ENCODE measurements at regions not wholly inside any gene's neighbourhood (a gene's known extent, or its start where the extent isn't known, plus 50 kb on each side); places are given as distances from the start of the nearest gene placed in this dataset.

DNA sequence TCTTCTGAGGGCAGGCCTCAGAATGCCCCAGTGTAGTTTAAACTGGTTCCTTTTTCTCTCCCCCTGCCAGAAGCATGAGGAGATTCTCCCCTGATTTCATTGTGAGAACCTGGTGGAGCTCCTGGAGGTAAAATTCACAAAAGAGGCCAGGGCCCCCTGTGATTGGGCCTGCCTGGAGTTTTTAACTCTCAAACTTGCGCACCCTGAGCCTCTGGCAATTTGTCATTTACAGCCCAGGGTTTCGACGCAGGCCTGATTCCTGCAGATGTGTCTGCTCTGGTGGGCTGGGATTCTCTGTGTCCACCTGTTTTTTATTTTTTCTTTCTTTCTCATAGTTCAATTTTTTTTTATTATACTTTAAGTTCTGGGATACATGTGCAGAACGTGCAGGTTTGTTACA lies 157.9 kb downstream of the ASB1 start:
- DNase-seq, result no peak

DNA sequence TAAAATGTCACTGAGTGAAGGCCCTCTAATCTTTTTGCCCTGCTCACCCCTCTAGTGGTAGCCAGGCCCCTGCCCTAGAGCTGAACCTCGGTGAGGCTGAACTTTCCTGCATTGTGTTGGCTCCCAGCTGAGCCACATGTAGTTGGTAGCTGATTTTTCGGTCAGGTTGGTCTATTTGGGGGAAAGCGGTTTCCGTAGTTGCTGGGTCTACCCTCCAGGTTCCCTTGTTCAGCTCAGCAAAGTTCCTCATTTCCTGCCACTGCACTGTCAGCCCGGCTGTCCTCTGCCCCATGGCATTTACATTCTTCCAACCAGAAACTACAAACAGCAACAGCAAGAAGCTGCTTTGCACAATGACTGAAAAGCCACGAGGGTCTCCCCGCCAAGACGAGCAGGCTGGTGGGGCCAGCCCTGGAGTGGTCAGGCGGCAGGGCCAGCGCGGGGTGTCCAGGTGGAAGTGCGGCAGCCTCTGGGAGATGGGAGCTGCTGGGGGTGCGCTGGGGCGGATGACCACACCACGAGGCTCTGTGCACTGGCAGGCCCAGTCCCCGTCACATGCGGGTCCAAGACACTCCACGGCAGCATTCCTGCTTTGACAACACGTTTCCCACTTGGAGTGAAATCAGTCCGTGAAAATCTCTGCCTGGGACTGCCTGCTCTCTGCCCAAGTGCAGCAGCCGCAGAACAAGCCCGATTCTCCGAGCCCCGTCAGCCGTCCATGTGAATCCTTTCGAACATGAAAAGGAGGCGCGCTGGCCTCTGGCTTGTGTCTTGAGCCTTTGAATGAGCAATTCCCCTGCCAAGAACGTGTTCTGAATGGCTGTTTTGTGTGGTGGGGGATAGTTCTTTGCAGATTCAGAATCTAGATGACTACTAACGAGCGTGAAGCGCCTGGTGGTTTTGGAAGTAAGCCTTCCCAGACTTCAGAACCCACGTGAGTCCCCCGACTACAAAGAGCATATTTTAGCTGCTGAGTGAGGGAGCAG lies 159.4 kb downstream of the ASB1 start:
- no peak for DNase-seq

- DNase-seq, result no peak
Measured at GRCh38 chr2:238586931-238587775, 160.4 kb downstream of the ASB1 start.

- no peak for DNase-seq
Measured at GRCh38 chr2:238587776-238588660, 161.3 kb downstream of the ASB1 start.

DNA sequence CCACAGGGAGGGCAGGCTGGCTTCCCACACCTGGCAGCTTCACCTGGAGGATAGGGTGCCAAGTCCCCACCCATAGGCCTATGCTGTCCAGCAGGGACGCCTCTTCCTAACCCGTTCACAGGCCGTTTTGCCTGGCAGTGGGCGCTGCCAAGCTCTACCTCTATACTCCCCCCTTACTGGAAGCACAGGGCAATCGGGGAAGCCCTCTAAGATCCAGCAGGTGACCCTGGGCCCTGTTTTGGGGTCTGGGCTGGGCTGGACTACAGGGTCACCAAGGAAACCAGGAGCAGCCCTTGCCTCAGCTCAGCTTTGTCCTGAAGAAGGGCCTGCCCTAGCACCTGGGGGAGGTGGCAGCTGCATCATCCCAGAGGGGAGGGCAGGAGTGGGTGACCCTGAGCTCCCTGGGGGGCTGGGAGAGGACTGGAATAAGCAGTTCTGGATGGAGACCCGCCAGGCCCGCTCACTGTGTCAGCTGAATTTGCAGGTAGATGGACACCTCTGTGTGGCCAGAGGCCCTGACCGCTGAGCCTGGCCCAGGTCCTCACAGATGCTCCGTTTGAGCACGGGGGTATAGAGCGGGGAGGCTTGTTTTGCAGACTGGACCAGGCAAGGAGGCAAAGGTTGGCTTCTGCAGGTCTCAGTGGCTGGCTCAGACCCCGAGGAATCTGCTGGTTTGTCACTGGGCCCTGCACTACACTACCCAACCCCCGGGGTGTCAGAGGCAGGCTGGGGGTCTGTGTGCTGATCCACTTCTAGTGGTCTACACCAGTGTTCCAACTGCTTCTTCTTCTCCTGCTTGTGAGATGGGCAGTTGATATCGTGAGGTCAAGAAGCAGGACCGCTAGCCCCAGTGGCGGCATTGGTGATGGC lies 163.1 kb downstream of the ASB1 start:
- no peak for DNase-seq

DNA sequence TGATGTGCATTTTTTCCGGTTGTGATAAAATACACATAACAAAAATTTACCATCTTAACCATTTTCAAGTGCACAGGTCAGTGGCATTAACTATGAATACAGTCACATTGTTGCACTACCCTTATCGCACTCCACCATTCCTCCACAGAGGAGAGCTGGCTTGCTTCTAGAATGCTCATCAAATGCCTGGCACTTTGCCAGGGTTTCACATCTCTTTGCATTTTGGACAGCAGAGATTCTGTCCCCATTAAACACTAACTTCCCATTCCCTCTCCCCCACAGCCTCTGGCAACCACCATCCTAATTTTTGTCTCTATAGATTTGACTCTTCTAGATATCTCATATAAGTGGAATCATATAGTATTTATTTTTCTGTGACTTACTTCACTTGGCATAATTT lies 165.0 kb downstream of the ASB1 start:
- no peak for DNase-seq

DNA sequence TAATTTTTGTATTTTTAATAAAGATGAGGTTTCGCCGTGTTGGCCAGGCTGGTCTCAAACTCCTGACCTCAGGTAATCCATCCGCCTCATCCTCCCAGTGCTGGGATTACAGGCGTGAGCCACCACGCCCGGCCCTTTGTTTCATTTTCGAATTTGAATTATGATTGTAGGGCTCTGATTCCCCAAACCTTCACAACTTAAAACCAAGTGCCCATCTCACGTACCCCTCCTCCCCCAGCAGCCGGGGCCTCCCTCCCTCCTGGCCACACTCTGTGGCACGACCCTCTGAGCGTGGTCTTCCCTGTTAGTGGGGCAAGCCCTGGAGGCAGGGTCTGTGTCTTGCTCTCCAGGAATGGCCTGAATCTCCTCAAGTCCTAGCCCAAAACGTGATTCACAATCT lies 166.5 kb downstream of the ASB1 start:
- DNase-seq, result no peak

GRCh38 chr2:238593678-238594077 lies 167.0 kb downstream of the ASB1 start:
- no peak for DNase-seq

DNA sequence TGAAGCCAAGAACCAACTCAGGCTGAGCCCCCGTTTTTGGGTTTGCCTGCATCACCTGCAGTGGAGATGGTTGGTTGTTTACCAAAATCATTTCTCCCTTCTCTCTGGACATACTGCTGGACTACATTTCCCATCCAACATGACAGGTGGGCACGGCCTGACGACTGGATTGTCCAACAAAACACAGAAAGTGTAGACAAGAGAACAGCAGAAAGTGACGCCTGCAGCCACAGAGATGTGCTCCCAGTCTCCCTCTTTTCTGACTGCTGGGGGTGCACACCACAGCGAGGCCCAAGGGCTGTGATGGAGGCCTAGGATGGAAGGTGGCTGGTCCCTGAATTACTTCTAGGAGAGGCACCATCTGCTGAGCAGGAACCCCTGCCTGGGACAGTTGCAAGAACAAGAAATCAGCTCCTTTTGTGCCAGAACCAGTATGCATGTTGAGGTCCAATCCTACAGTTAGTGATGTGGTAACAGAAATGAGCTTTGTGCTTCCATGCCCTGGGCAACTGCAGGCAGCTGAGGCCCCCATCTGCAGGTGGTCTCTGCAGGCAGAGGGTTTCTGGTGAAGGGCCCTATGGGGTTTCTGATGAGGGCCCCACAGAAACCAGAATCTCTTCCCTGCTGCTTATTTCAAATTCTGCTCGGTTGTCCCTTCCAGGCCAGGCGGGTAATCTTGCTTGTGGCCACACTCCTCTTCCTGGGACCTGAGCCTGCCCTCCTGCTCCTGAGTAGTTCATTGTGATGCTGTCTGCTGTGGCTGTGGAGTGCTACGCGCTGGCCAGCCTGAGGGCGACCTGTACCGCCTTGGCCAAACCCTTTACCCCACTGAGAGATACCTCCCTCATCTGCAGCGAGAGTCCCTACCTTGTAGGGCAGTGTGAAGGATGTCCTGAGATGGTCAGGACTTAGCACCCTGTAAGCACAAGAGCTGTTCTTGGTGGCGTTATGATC lies 168.3 kb downstream of the ASB1 start:
- no peak for DNase-seq

DNA sequence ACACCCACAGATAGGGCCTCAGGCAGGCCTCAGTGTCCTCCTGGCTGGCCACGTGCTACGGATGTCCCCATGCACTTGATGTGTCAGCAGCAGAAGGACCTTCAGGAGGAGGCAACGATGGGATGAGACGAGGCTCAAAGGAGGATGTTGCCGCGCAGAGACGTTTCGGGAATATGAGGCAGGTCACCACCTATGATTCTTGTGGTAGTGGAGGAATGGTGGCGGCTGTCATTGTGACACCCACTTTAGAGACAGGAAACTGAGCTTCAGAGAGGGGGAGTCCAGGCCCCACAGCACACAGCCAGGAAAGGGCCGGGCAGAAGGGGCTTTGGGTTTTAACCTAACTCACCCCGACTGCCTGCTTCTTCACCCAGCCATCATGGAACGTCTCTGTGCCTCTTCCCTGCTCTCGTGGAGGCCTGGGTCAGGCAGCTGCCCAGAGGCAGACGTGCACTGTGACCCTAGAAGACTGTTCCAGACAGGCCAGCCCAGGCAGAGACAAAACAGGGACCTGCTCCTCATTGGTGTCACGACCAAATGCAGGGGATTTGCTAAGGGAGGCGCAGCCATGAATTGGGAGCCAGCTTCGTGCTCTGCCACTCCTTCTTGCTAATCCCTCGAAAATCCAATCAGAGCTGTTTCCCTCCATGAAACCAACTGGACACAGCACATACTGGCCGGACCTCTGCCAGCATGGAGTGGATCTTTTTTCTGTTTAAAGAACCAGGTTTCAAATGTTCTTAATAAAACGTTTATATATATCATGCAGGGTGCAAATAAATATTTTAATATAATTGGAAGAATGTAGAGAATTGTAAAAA lies 169.2 kb downstream of the ASB1 start:
- no peak for DNase-seq

DNA sequence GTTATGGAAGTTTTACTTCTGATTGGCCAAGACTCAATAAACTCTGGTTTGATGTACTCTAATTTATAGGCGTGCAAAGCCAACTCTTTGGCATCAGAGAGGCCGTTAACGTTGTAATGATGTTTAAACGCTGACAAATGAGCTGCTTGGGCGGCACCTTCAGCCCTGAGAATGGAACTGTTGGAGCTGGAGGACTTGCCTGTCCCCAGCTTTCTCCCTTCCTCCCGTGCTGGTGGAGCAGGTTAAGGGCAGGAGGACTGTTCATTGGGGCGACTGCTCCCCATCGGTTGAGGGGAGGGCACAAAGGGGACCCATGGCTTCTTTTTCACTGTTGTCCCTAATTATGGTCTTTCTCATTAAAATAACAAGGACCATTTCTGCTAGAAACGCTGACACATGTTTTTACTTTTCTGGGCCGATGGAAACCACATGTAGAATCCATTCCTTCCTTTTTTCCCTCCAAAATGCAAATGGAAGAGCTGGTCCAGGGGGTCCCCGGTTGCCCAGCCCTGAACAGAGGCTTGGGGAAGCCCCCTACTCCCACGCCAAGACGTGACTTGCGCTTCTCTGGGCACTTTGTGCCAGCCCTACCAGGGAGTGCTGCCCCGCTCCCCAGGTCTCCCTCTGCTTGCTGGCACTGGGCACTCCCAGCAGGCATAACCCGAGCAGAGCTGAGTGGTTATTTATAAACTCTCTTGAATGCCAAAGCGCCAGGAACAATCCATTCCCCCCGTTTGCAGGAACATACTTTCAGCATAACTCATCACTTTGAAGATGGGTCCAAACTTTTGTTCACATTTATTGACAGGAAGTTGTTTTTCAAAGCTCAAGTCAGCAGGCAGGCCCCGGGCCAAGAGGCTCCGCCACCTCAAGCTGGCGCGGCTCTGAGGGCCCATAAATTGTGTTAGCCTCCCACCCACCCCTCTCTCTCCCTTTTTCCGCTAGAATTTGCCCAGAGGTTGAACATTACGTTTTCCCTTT lies 170.1 kb downstream of the ASB1 start:
- DNase-seq, result no peak

DNA sequence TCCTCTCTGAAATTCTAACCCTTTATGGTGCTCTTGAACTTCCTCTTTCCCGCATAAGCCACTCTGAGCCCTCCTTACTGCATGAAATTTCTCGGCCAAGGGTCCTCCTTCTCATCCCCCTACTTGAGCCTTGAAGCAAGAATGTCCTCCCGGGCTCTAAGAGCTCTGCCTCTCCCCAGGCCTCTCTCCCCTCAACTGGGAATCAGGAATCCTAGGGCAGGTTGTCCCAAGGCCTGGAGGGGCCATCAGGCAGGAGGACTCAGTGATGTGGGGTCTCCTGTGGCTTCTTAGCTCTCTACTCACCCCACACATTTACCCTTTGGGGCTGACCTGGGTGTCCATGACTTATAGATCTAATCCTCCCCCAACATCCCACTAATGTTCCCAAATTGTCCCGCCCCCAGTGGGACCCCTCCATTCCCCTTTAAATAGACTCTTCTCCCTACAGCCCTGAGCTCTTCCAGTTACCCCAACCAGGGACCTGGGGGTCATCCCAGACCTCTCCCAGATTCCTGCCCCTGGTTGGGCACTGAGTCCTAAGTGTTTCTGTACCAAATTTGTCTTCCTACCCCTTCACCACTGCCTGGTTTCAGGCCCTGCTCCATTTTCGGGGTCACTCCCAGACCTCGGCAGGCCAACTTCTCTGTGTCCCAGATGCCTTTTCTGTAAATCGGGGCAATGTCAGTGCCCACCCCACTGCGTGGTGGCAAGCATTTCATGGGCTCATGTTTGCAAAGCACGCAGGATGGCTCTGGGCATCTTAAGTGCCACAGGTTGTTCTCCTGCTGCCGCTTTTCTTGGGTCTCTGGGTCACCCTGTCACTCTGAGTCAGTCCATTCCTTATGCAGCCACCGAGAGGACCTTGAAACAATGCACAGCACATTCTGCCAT lies 171.2 kb downstream of the ASB1 start:
- no peak for DNase-seq

GRCh38 chr2:238598802-238599530 lies 172.2 kb downstream of the ASB1 start:
- no peak for DNase-seq

- no peak for DNase-seq
Measured at GRCh38 chr2:238599549-238600505, 173.1 kb downstream of the ASB1 start.

Data from activated CD4-positive, alpha-beta T cell treated with anti-CD3 and anti-CD28 coated beads, Interleukin-2, amount 50 U/mL, for 1 hour (primary cell).